Uterus (tissue), 3 donors: ENCODE measurements at regions not wholly inside any gene's neighbourhood (a gene's known extent, or its start where the extent isn't known, plus 50 kb on each side); places are given as distances from the start of the nearest gene placed in this dataset.

Source experiments
- DNase-seq, 2 donors: peaks; one replicate each; pipeline ENCODE4 v3.0.0-alpha.2; 2019 to 2020
- H3K27ac ChIP-seq, 2 donors: fragments of 200-600 bp; sonication (generic); 1 replicate in 1 of 2; 2 replicates in 1 of 2; pipeline ENCODE4 v1.5.1; 2016 to 2018
- H3K27me3 ChIP-seq, 2 donors: fragments of 200-600 bp; sonication (generic); one replicate each; pipeline ENCODE4 v1.5.1; 2018 to 2019; ENCODE audit warnings: control low read depth in 1 of 2
- H3K36me3 ChIP-seq, 2 donors: fragments of 200-600 bp; sonication (generic); one replicate each; pipeline ENCODE4 v1.5.1; 2019; ENCODE audit warnings: control low read depth in 1 of 2
- H3K4me1 ChIP-seq, 2 donors: fragments of 200-600 bp; sonication (generic); one replicate each; pipeline ENCODE4 v1.5.1; 2018 to 2019; ENCODE audit warnings: control low read depth in 1 of 2
- H3K4me3 ChIP-seq, 2 donors: fragments of 200-600 bp; sonication (generic); 1 replicate in 1 of 2; 2 replicates in 1 of 2; pipeline ENCODE4 v1.5.1; 2018 to 2019; ENCODE audit warnings: mild to moderate bottlenecking in 1 of 2
- H3K9me3 ChIP-seq, 2 donors: fragments of 200-600 bp; sonication (generic); one replicate each; pipeline ENCODE4 v1.5.1; 2019; ENCODE audit warnings: control low read depth in 1 of 2
- CTCF ChIP-seq, 4 experiments: fragments of 200-600 bp in 2 of 4; fragments of 450-650 bp in 2 of 4; sonication (generic) in 2 of 4; IDR thresholded peaks; one replicate each; pipeline ENCODE4 v1.5.1; 2016 to 2019; ENCODE audit warnings: antibody characterized with exemption in 4 of 4, mild to moderate bottlenecking in 2 of 4, moderate library complexity in 1 of 4
- POLR2A ChIP-seq, 2 donors: fragments of 450-650 bp; IDR thresholded peaks; one replicate each; pipeline ENCODE4 v1.6.1; 2016; ENCODE audit warnings: antibody characterized with exemption in 2 of 2, mild to moderate bottlenecking in 1 of 2, moderate library complexity in 1 of 2
- intact Hi-C: fragments of 100-400 bp; cut with DNase I; formaldehyde crosslinking; loops from one replicate; pipeline ENCODE4 v1.15.1; 2023; ENCODE audit warnings: low total_unique reads
- donor health status: DM: yes; HTN: yes; CAD: no.

- Histone ChIP-seq H3K36me3 (no peaks in the 10 kb centered on the region), H3K4me1 (no peaks in the 10 kb centered on the region), H3K4me3 (no peak overlapping the region), H3K27me3 (no peaks in the 10 kb centered on the region), H3K9me3 (no peaks in the 10 kb centered on the region), H3K27ac (no peak overlapping the region)
- TF ChIP-seq POLR2A (IDR thresholded peaks at IDR 0.05), result no peak
- no peak for TF ChIP-seq CTCF (IDR thresholded peaks at IDR 0.05)
- intact Hi-C loops, result no loop called here
- DNase-seq, result no peak
Observed at GRCh38 chr1:30330644-30331043, 392.7 kb downstream of the MATN1 start.

GRCh38 chr1:30329802-30330557, 393.4 kb downstream of the MATN1 start:
- H3K36me3 ChIP-seq, result no peaks in the 10 kb centered on the region
- H3K4me3 ChIP-seq, result no peak overlapping the region
- TF ChIP-seq POLR2A (IDR thresholded peaks at IDR 0.05) (no peak), CTCF (IDR thresholded peaks at IDR 0.05) (no peak)
- no peak overlapping the region for H3K27ac ChIP-seq
- H3K9me3 ChIP-seq, result no peaks in the 10 kb centered on the region
- no peaks in the 10 kb centered on the region for H3K4me1 ChIP-seq
- no peak for DNase-seq
- no peaks in the 10 kb centered on the region for H3K27me3 ChIP-seq
- intact Hi-C loops, result no loop called here

GRCh38 chr1:30329263-30329753, 394.1 kb downstream of the MATN1 start:
- H3K27me3 ChIP-seq, result no peaks in the 10 kb centered on the region
- intact Hi-C loops, result no loop called here
- no peak overlapping the region for H3K27ac ChIP-seq
- H3K4me3 ChIP-seq, result no peak overlapping the region
- no peak for TF ChIP-seq CTCF (IDR thresholded peaks at IDR 0.05)
- DNase-seq, result no peak
- no peaks in the 10 kb centered on the region for H3K9me3 ChIP-seq
- H3K4me1 ChIP-seq, result no peaks in the 10 kb centered on the region
- H3K36me3 ChIP-seq, result no peaks in the 10 kb centered on the region

GRCh38 chr1:30328401-30329262, 394.8 kb downstream of the MATN1 start:
- no peak overlapping the region for H3K4me3 ChIP-seq
- intact Hi-C loops, result no loop called here
- H3K27ac ChIP-seq, result no peak overlapping the region
- no peaks in the 10 kb centered on the region for H3K9me3 ChIP-seq
- H3K36me3 ChIP-seq, result no peaks in the 10 kb centered on the region
- H3K27me3 ChIP-seq, result no peaks in the 10 kb centered on the region
- H3K4me1 ChIP-seq, result no peaks in the 10 kb centered on the region
- no peak for DNase-seq
- TF ChIP-seq CTCF (IDR thresholded peaks at IDR 0.05), result no peak
- no peak for TF ChIP-seq POLR2A (IDR thresholded peaks at IDR 0.05)

- no peaks in the 10 kb centered on the region for H3K9me3 ChIP-seq
- intact Hi-C loops, result no loop called here
- no peaks in the 10 kb centered on the region for H3K36me3 ChIP-seq
- H3K27ac ChIP-seq, result no peak overlapping the region
- no peak overlapping the region for H3K4me3 ChIP-seq
- TF ChIP-seq POLR2A (IDR thresholded peaks at IDR 0.05) (no peak), CTCF (IDR thresholded peaks at IDR 0.05) (no peak)
- DNase-seq, result no peak
- no peaks in the 10 kb centered on the region for H3K27me3 ChIP-seq
- H3K4me1 ChIP-seq, result no peaks in the 10 kb centered on the region
Observed at GRCh38 chr1:30328100-30328370, 395.4 kb downstream of the MATN1 start.
